ENCODE measurements at regions not wholly inside any gene's neighbourhood (a gene's known extent, or its start where the extent isn't known, plus 50 kb on each side); places are given as distances from the start of the nearest gene placed in this dataset.

DNA sequence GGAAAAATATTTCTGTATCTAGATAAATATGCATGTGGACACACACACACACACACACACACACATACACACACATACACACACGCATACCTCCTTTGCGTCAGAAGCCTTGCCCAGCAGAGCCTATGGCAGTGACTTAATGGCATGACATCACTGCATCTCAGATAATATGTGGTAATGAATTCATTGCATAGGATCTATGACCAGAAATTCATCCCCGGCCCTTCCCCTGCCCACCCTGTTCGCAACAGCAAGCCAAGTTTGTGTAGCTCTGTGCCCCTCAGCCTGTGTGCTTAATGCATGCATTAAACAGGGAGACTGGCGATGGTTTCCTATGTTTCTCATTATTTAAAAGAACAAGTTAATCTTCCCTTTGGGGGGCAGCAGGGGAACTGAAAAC is 120.7 kb downstream of the NKX6-1 start:
- Histone ChIP-seq H3K27ac (ENCODE audit: extremely low read depth, low read depth, low read length) (no peak overlapping the region), H3K4me1 (replicated peaks in 1 of 2; ENCODE audit: control insufficient read depth in 2 of 2, insufficient read depth in 2 of 2, low read length in 2 of 2) (no peaks in the 10 kb centered on the region), H3K36me3 (ENCODE audit: control insufficient read depth, insufficient read depth, low read length) (no peaks in the 10 kb centered on the region), H3K79me2 (ENCODE audit: control insufficient read depth, insufficient read depth, low read length) (no peaks in the 10 kb centered on the region), H3K4me3 (no peak overlapping the region), H3K9me3 (replicated peaks; ENCODE audit: control insufficient read depth, insufficient read depth, low read depth, low read length) (no peaks in the 10 kb centered on the region), H3K9ac (ENCODE audit: insufficient read depth in 1 of 2, low read depth in 2 of 2, low read length in 2 of 2) (no peak overlapping the region), H2AFZ (ENCODE audit: low read depth, low read length) (no peak overlapping the region), H4K20me1 (replicated peaks; ENCODE audit: control insufficient read depth, insufficient read depth, low read length) (no peaks in the 10 kb centered on the region), H3K9me1 (ENCODE audit: control insufficient read depth, insufficient read depth, low read length) (no peaks in the 10 kb centered on the region), H3K4me2 (ENCODE audit: insufficient read depth, low read length) (no peak overlapping the region), H3K27me3 (ENCODE audit: control insufficient read depth in 2 of 2, insufficient read depth in 2 of 2, low read length in 2 of 2) (peaks cover 2 to 6% of the 10 kb centered on the region in 2 experiments; a peak in 2 of 5 replicates)
- BruUV-seq (replicated peaks) = no TSS peak
- FAIRE-seq = no peak
- no peak for DNase-seq (ENCODE audit: extremely low read depth in 1 of 4, low spot score in 3 of 4)
- TF ChIP-seq E2F6 (IDR thresholded peaks at IDR 0.05; ENCODE audit: borderline replicate concordance in 1 of 2, extremely low read depth in 1 of 2, insufficient read depth in 1 of 2, insufficient read length in 1 of 2, low read depth in 1 of 2, low read length in 1 of 2, poor library complexity in 1 of 2, severe bottlenecking in 1 of 2) (no peak), ZBTB1 (CRISPR knock-in tag; IDR thresholded peaks at IDR 0.05; ENCODE audit: borderline replicate concordance, low read depth) (no peak)
- TF ChIP-seq, protein P1, sequence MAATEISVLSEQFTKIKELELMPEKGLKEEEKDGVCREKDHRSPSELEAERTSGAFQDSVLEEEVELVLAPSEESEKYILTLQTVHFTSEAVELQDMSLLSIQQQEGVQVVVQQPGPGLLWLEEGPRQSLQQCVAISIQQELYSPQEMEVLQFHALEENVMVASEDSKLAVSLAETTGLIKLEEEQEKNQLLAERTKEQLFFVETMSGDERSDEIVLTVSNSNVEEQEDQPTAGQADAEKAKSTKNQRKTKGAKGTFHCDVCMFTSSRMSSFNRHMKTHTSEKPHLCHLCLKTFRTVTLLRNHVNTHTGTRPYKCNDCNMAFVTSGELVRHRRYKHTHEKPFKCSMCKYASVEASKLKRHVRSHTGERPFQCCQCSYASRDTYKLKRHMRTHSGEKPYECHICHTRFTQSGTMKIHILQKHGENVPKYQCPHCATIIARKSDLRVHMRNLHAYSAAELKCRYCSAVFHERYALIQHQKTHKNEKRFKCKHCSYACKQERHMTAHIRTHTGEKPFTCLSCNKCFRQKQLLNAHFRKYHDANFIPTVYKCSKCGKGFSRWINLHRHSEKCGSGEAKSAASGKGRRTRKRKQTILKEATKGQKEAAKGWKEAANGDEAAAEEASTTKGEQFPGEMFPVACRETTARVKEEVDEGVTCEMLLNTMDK (IDR thresholded peaks at IDR 0.05; ENCODE audit: borderline replicate concordance, insufficient read depth, low read depth, low read length, poor library complexity, severe bottlenecking) = no peak
- WGBS (ENCODE audit: insufficient coverage, low coverage, missing lambda C conversion rate) = 0% methylated on average over 5 of the region's 5 CpGs
- POLR2A ChIA-PET = no interaction called here
- in situ Hi-C loops (cut with MboI) = no loop called here
- intact Hi-C loops (cut with micrococcal nuclease) = no loop called here
- CTCF ChIA-PET (ENCODE audit: low intra/inter-chr PET ratio) = no interaction called here
- ATAC-seq = no peak

Measured in K562 (cell line).